ENCODE measurements at regions not wholly inside any gene's neighbourhood (a gene's known extent, or its start where the extent isn't known, plus 50 kb on each side); places are given as distances from the start of the nearest gene placed in this dataset.

DNA sequence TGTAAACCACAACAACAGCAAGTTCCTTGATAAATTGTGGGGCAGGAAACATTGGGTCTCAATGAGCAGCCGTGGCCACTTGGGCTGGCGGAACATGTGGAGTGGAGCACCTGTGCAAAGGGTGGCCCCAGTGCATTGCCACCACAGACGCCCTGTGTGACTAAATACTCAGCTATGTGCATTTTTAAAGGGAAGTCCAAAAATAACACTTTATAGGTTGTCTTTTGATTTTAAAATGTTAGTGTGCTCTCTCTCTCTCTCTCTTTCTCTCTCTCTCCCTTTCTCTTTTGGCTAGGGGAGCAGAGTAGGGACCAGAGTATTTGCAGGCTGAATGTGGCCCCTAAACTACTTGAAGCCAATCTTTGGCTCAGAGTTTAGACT, 236.3 kb downstream of the BCAS1 start:
- TF ChIP-seq USF2 (IDR thresholded peaks at IDR 0.05; ENCODE audit: low read depth, low read length) (no peak), FOS (IDR thresholded peaks at IDR 0.05; ENCODE audit: low read depth, low read length) (no peak), POLR2A (IDR thresholded peaks at IDR 0.05; ENCODE audit: low read depth, low read length) (no peak), RAD21 (IDR thresholded peaks at IDR 0.05; ENCODE audit: low read length) (no peak), CHD1 (IDR thresholded peaks at IDR 0.05; ENCODE audit: low read depth, low read length) (no peak), RFX5 (IDR thresholded peaks at IDR 0.05; ENCODE audit: low read depth, low read length) (no peak), CEBPB (IDR thresholded peaks at IDR 0.05; ENCODE audit: low read depth, low read length) (no peak), MXI1 (IDR thresholded peaks at IDR 0.05; ENCODE audit: borderline replicate concordance, low read depth, low read length) (no peak), NFE2L2 (IDR thresholded peaks at IDR 0.05; ENCODE audit: low read depth, low read length) (no peak), MAFK (IDR thresholded peaks at IDR 0.05; ENCODE audit: low read depth, low read length) (no peak), SMC3 (IDR thresholded peaks at IDR 0.05; ENCODE audit: low read depth, low read length) (no peak), ELK1 (IDR thresholded peaks at IDR 0.05; ENCODE audit: borderline replicate concordance, low read depth, low read length) (no peak)
- TF ChIP-seq, protein P1, sequence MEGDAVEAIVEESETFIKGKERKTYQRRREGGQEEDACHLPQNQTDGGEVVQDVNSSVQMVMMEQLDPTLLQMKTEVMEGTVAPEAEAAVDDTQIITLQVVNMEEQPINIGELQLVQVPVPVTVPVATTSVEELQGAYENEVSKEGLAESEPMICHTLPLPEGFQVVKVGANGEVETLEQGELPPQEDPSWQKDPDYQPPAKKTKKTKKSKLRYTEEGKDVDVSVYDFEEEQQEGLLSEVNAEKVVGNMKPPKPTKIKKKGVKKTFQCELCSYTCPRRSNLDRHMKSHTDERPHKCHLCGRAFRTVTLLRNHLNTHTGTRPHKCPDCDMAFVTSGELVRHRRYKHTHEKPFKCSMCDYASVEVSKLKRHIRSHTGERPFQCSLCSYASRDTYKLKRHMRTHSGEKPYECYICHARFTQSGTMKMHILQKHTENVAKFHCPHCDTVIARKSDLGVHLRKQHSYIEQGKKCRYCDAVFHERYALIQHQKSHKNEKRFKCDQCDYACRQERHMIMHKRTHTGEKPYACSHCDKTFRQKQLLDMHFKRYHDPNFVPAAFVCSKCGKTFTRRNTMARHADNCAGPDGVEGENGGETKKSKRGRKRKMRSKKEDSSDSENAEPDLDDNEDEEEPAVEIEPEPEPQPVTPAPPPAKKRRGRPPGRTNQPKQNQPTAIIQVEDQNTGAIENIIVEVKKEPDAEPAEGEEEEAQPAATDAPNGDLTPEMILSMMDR (conservative IDR thresholded peaks at IDR 0.05; ENCODE audit: low read depth, low read length): no peak

Measured in IMR-90 (cell line).